ENCODE measurements at regions not wholly inside any gene's neighbourhood (a gene's known extent, or its start where the extent isn't known, plus 50 kb on each side); places are given as distances from the start of the nearest gene placed in this dataset.

DNA sequence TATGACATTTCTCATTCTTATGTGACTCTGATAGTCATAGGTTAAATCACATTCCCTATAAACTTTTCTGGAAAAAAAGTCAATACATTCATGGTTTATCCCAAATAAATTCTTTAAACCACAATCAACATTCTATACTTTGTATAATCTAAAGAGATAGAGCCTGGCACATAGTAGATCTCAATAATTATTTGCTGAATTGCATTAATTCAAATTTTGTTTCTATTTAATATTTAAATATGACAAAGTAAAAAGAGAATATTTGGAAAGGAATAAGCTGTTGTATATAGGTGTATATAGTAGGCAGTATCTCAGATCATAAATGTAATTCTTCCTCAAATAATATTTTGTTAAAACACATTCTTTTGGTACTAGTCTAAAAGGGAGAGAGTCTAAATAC, 102.2 kb upstream of the USP15 start:
- Histone ChIP-seq H3K9me3 (no peaks in the 10 kb centered on the region), H3K36me3 (no peaks in the 10 kb centered on the region), H3K27me3 (no peaks in the 10 kb centered on the region), H3K4me1 (peaks cover 0 to 10% (median 0%) of the 10 kb centered on the region in 4 donors), H3K27ac (no peak overlapping the region), H3K4me3 (no peak overlapping the region)
- TF ChIP-seq POLR2A (IDR thresholded peaks at IDR 0.05) (no peak), EP300 (IDR thresholded peaks at IDR 0.05) (no peak)
- TF ChIP-seq, protein P1, sequence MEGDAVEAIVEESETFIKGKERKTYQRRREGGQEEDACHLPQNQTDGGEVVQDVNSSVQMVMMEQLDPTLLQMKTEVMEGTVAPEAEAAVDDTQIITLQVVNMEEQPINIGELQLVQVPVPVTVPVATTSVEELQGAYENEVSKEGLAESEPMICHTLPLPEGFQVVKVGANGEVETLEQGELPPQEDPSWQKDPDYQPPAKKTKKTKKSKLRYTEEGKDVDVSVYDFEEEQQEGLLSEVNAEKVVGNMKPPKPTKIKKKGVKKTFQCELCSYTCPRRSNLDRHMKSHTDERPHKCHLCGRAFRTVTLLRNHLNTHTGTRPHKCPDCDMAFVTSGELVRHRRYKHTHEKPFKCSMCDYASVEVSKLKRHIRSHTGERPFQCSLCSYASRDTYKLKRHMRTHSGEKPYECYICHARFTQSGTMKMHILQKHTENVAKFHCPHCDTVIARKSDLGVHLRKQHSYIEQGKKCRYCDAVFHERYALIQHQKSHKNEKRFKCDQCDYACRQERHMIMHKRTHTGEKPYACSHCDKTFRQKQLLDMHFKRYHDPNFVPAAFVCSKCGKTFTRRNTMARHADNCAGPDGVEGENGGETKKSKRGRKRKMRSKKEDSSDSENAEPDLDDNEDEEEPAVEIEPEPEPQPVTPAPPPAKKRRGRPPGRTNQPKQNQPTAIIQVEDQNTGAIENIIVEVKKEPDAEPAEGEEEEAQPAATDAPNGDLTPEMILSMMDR (IDR thresholded peaks at IDR 0.05): no peak
- DNase-seq (ENCODE audit: low spot score in 2 of 2): no peak

DNA sequence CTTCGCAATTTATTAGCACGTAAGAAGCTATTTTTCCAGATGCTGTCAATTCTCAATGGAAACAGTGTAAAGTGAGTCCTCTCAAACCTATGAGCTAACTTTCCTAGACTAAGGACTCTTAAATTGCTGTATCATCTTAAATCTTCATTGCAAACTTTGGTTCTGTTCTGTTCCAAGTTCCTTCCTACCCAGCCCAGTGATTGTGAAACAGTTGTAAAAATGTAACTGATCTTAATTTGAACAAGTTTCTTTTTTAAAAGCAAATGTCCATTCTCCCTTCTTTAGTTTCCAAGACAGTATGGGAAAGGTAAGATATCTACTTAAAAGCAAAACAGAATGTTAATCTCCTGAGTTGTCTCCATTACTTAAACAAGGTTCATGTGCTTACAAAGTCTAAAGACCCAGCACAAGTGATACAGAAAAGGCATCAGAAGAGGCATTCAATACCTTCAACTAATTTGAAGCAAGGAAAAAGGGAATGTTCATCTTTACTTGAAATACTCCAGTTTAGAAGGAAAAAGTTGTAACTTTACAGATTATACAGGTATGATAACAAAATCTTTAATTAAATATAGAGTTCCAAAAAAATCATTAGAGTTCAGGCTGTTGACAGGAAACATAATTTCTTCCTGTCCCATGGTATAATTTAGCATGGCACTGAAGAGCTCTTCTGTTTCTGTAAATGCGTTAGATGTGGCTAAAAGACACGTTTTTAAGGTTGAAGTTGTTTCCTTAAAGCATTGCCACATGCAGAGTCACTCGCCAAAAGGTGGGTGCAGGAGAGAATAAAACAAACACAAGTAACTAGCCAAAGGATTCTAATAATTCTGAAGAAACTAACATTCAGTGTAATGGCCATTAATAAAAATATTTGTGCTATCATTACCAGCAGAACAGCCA, 101.5 kb upstream of the USP15 start:
- H3K9me3 ChIP-seq: no peaks in the 10 kb centered on the region
- no peak overlapping the region for H3K27ac ChIP-seq
- no peak overlapping the region for H3K4me3 ChIP-seq
- no peak for TF ChIP-seq POLR2A (IDR thresholded peaks at IDR 0.05)
- TF ChIP-seq, protein P1 (IDR thresholded peaks at IDR 0.05): no peak
- no peak for TF ChIP-seq EP300 (IDR thresholded peaks at IDR 0.05)
- H3K4me1 ChIP-seq: peaks cover 0 to 10% (median 0%) of the 10 kb centered on the region in 4 donors
- no peaks in the 10 kb centered on the region for H3K27me3 ChIP-seq
- 55 to 61% methylated on average over 5 of the region's 5 CpGs for WGBS, 2 donors
- no peak for DNase-seq (ENCODE audit: low spot score in 2 of 2)
- H3K36me3 ChIP-seq: no peaks in the 10 kb centered on the region

DNA sequence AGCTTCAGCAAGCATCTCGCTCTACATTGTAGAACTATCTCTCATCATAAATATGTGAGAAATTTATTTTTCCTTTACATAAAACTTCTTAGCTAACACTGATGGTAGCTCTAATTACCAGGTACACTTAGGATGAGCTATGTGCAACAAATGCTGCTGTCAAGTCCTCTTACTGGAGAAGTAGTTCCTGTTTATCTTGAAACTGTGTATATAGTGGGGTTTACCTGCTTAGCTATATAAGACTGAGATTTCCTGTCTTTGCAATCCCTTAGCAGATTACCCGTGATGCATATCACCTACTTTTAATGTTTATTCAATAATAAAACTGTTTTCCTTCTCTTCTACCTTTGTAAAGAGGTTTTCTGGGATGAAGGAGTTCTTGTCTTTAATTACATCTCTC, 98.0 kb upstream of the USP15 start:
- Histone ChIP-seq H3K27ac (no peak overlapping the region), H3K4me1 (peaks cover 0 to 10% (median 0%) of the 10 kb centered on the region in 4 donors), H3K36me3 (no peaks in the 10 kb centered on the region), H3K4me3 (no peak overlapping the region), H3K27me3 (no peaks in the 10 kb centered on the region), H3K9me3 (no peaks in the 10 kb centered on the region)
- WGBS, 2 donors: 85 to 91% methylated on average over 2 of the region's 2 CpGs
- no peak for DNase-seq (ENCODE audit: low spot score in 2 of 2)
- TF ChIP-seq POLR2A (IDR thresholded peaks at IDR 0.05) (no peak), EP300 (IDR thresholded peaks at IDR 0.05) (no peak)
- TF ChIP-seq, protein P1 (IDR thresholded peaks at IDR 0.05): no peak

DNA sequence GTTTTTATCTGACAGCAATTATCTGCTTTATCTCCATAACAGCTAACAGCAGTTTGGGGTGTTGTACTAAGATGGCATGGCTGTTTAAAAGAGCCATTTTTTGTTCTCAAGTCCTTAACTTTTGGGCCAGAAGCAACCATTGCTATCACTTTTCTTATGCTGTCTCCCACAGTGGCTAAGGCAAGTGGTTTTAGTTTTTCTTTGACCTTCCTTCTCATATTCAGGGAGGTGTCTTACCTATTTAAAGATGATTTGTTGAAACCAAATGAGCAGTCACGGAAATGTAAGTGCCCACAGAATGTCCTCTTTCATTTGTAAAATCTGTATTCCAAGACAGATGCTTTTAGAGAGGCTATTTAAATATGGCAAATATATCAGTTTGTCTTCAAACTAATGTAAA, 96.8 kb upstream of the USP15 start:
- Histone ChIP-seq H3K27me3 (no peaks in the 10 kb centered on the region), H3K27ac (no peak overlapping the region), H3K36me3 (no peaks in the 10 kb centered on the region), H3K9me3 (no peaks in the 10 kb centered on the region), H3K4me1 (peaks cover 0 to 10% (median 0%) of the 10 kb centered on the region in 4 donors), H3K4me3 (no peak overlapping the region)
- WGBS, 2 donors: 70 to 73% methylated on average over 1 of the region's 1 CpG
- TF ChIP-seq, protein P1 (IDR thresholded peaks at IDR 0.05): no peak
- TF ChIP-seq EP300 (IDR thresholded peaks at IDR 0.05) (no peak), POLR2A (IDR thresholded peaks at IDR 0.05) (no peak)
- no peak for DNase-seq (ENCODE audit: low spot score in 2 of 2)

DNA sequence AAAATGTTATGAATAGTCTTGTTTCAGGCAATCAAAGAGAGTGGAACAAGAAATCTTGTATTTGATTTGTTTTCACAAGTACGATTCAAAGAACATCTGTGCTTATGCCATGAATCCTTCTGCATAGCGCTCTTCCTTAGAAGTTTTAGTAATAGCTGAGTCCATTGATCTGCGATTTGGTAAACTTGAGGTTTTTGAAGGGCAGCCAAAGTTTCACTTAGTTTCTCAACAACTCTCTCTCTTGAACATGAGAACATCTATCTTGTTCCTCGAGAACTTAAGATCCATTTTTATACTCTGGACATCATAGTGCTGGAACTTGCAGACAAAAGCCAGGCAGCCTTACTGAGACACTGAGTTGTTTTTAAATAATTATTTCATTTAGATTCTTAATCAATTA, 96.2 kb upstream of the USP15 start:
- WGBS, 2 donors: 57 to 63% methylated on average over 4 of the region's 4 CpGs
- Histone ChIP-seq H3K9me3 (no peaks in the 10 kb centered on the region), H3K4me3 (no peak overlapping the region), H3K27ac (no peak overlapping the region), H3K27me3 (no peaks in the 10 kb centered on the region), H3K4me1 (peaks cover 0 to 8% (median 0%) of the 10 kb centered on the region in 4 donors), H3K36me3 (no peaks in the 10 kb centered on the region)
- no peak for DNase-seq (ENCODE audit: low spot score in 2 of 2)
- TF ChIP-seq POLR2A (IDR thresholded peaks at IDR 0.05) (no peak), EP300 (IDR thresholded peaks at IDR 0.05) (no peak)
- TF ChIP-seq, protein P1 (IDR thresholded peaks at IDR 0.05): no peak
